HG02938 (cell line): ENCODE measurements at regions not wholly inside any gene's neighbourhood (a gene's known extent, or its start where the extent isn't known, plus 50 kb on each side); places are given as distances from the start of the nearest gene placed in this dataset.
A peak's percentile ranks its signal among the peaks of the same experiment; 100 is the strongest.

Experiments used
- ATAC-seq: cut with Tn5 transposase; IDR thresholded peaks from one replicate; pipeline ENCODE4 v1.9.1; 2021; ENCODE audit warnings: mild to moderate bottlenecking, moderate library complexity; ENCODE audit not compliant: unreplicated experiment

- ATAC-seq: no peak
These were observed 853.2 kb downstream of the GRID1 start for GRCh38 chr10:85513436-85513835.

GRCh38 chr10:85515316-85515715 is 851.3 kb downstream of the GRID1 start:
- ATAC-seq: no peak

- ATAC-seq: no peak
These were observed 842.5 kb downstream of the GRID1 start for GRCh38 chr10:85524001-85524666.

GRCh38 chr10:85527616-85528317 is 838.8 kb downstream of the GRID1 start:
- no peak for ATAC-seq

- no peak for ATAC-seq
These were observed 838.3 kb downstream of the GRID1 start for GRCh38 chr10:85528318-85528652.

- no peak for ATAC-seq
These were observed 834.9 kb downstream of the GRID1 start for GRCh38 chr10:85531706-85532105.

- ATAC-seq: no peak
These were observed 833.8 kb downstream of the GRID1 start for GRCh38 chr10:85532773-85533172.

- ATAC-seq: no peak
These were observed 830.7 kb downstream of the GRID1 start for GRCh38 chr10:85535926-85536325.

- no peak for ATAC-seq
These were observed 829.0 kb downstream of the GRID1 start for GRCh38 chr10:85537561-85537960.

- ATAC-seq: no peak
These were observed 828.0 kb downstream of the GRID1 start for GRCh38 chr10:85538601-85539000.

- ATAC-seq: no peak
These were observed 824.4 kb downstream of the GRID1 start for GRCh38 chr10:85542152-85542551.

- ATAC-seq: no peak
These were observed 823.5 kb downstream of the GRID1 start for GRCh38 chr10:85542936-85543730.

GRCh38 chr10:85544956-85545355 is 821.6 kb downstream of the GRID1 start:
- ATAC-seq: no peak

GRCh38 chr10:85545874-85546273 is 820.7 kb downstream of the GRID1 start:
- ATAC-seq: no peak

GRCh38 chr10:85547460-85548023 is 819.1 kb downstream of the GRID1 start:
- no peak for ATAC-seq

GRCh38 chr10:85548034-85548433 is 818.6 kb downstream of the GRID1 start:
- ATAC-seq: peak; percentile 67
